HG02763 (cell line): ENCODE measurements at regions not wholly inside any gene's neighbourhood (a gene's known extent, or its start where the extent isn't known, plus 50 kb on each side); places are given as distances from the start of the nearest gene placed in this dataset.

ENCODE experiments used
- ATAC-seq: cut with Tn5 transposase; IDR thresholded peaks from one replicate; pipeline ENCODE4 v1.9.1; 2021; ENCODE audit warnings: mild to moderate bottlenecking, moderate library complexity; ENCODE audit not compliant: unreplicated experiment

GRCh38 chr11:91776655-91777054 lies 448.0 kb upstream of the FAT3 start:
- ATAC-seq: no peak

- no peak for ATAC-seq
Observed at GRCh38 chr11:91773090-91773489, 451.5 kb upstream of the FAT3 start.

- ATAC-seq: no peak
Observed at GRCh38 chr11:91771961-91772360, 452.7 kb upstream of the FAT3 start.

GRCh38 chr11:91768783-91769182 lies 455.8 kb upstream of the FAT3 start:
- ATAC-seq: no peak

DNA sequence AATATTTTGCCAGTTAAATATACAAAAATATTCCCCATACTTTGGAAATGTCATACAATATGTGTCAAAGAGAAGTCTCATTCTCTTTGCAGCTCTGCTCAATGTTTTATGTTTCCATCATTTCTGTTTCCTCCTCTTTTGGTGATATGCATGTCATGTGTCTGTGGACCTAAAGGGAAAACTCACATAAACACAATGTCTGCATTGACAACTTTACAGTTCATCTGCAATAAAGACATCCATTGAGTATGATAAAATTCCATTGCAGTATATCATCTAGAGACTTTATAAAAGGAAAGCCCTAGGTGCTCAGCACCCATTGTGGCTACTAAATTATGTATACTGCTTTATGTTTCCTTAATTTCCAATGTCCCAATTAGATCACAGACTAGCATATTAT lies 461.3 kb upstream of the FAT3 start:
- ATAC-seq: no peak

GRCh38 chr11:91761406-91762025 lies 463.1 kb upstream of the FAT3 start:
- no peak for ATAC-seq

GRCh38 chr11:91756829-91757480 lies 467.7 kb upstream of the FAT3 start:
- no peak for ATAC-seq

GRCh38 chr11:91755951-91756707 lies 468.5 kb upstream of the FAT3 start:
- ATAC-seq: no peak

- ATAC-seq: no peak
Observed at GRCh38 chr11:91755526-91755925, 469.1 kb upstream of the FAT3 start.

DNA sequence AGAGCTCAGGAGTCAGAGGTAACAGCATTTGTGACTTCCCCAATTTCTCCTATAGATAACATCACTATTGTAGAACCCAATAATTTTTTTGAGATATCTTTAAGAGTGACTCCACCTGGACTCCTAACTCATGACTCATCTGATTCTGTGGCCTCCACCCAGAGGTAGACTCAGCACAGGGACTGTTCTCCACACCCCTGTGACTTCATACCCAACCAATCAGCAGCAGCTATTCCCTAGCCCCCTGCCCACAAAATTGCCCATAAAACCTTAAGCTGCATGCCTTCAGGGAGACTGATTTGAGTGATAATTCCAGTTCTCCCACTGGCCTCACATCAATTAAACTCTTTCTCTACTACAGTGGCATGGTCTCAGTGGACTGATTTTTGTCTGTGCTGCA lies 475.4 kb upstream of the FAT3 start:
- no peak for ATAC-seq

DNA sequence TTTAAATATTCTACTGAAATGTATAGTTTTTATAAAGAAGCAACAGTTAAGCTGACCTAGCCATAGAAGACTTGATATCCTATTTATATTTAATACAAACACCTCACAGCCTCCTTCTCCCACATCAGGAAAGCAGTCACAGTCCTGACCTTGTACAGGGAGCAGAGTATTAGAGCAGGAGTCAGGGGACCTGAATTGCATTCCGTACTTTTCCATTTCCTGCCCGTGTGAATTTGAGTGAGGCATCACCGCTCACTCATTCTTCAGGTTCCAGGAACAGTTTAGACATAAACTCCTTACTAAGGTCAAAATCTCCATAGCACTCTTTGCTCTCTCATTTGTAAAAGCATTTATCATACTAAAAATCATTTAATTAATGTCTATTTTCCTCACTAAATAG lies 482.5 kb upstream of the FAT3 start:
- no peak for ATAC-seq

DNA sequence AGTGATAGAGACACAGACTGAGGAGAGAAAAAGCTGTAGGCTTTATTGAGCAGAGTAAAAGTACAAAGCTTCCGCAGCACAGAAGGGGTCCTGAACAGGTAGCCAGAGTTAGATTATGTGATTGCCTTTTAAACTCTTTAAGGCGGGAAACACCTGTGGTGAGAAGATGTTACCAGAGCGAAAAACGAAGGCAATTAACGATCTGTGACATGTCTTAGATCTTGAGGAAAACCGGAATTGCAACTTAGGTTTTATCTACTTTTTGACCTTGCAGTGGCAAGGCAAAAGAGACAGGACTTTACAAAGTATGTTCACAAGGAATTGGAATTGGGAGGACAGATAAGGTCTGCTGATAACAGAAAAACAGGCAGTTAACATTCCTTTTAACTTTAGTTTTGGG lies 493.6 kb upstream of the FAT3 start:
- no peak for ATAC-seq

DNA sequence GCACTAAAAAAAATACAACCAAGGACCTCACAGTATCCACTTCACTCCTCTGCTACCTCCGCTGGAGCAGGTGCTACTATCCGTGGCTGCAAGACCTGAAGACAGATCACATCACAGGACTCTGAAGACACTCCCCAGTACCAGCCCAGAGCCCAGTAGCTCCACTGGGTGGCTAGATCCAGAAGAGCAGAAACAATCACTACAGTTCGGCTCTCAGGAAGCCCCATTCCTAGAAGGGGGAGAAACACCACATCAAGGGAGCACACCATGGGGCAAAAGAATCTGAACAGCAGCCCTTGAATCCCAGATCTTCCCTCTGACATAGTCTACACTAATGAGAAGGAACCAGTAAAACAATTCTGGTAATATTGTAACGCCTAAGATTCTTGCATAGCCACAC lies 494.0 kb upstream of the FAT3 start:
- ATAC-seq: no peak

DNA sequence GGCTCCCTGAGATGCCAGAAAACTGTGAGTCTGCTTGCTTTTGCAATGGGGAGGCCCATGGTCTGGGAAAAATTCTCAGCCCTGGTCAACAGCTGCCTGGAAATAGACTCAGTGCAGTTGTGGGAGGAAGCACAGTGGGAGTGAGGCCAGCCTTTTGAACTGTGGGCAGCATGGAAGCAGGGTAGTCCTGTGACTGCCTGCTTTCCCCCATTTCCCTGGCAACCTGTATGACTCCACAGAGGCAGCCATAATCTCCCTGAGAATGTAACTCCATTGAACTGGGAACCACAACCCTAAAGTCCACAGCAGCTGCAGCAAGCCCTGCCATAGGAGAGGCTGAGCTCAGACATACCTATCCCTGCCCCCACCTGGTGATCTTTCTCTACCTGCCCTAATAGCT lies 494.6 kb upstream of the FAT3 start:
- ATAC-seq: no peak

DNA sequence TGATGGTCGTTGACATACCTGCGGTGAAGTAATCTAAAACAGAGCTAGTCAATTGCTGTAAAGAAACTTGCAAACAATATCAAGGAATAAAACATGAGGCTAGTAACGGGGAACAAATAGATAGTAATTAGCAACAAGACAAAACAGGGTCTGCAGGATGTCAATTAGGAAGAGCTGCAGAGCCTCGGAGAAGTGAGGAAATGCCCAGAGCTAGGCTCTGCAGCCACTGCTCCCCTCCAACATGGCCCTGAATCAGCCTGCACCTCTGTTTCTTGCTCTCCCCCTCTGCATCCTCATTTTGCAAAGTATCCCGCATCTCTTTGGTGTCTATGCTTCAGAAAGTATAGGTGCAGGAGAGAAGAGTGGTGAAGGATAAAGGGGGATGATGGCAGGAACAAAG lies 507.4 kb upstream of the FAT3 start:
- no peak for ATAC-seq

GRCh38 chr11:91707652-91708482 lies 516.8 kb upstream of the FAT3 start:
- ATAC-seq: no peak

GRCh38 chr11:91703042-91703441 lies 521.6 kb upstream of the FAT3 start:
- ATAC-seq: no peak

- ATAC-seq: no peak
Observed at GRCh38 chr11:91700854-91701253, 523.8 kb upstream of the FAT3 start.

- ATAC-seq: no peak
Observed at GRCh38 chr11:91698845-91699244, 525.8 kb upstream of the FAT3 start.

DNA sequence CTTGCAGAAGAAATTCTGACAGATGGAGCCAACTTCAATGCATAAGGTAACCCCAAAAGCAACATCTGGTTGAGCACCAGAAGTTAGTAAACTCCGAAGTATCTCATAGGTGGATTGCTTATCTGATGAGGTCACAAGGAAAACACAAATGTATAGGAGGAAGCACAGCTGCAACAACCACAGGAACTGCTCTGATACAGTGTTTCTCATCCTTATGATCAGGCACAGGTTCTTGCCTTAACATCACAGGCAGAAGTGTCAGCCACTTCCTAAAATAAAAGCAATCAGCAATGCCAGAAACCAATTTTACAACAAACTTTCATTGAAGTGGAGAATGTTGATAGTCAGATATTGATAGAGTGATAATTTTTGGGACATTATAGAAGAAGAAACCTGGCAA lies 530.3 kb upstream of the FAT3 start:
- no peak for ATAC-seq

- no peak for ATAC-seq
Observed at GRCh38 chr11:91691872-91692271, 532.7 kb upstream of the FAT3 start.
